Smooth muscle cell (in vitro differentiated cells): ENCODE measurements at regions not wholly inside any gene's neighbourhood (a gene's known extent, or its start where the extent isn't known, plus 50 kb on each side); places are given as distances from the start of the nearest gene placed in this dataset.

Experiments used
- DNase-seq: peaks from one replicate; lab custom pipeline; 2025; ENCODE audit not compliant: unreplicated experiment; lab: John Stamatoyannopoulos, UW
- H2AFZ ChIP-seq: fragments of 200-600 bp; sonication (generic); 2 replicates; pipeline ENCODE4 v1.6.0; 2016; ENCODE audit warnings: antibody characterized with exemption, low read depth, mild to moderate bottlenecking
- H3F3A ChIP-seq: fragments of 200-600 bp; sonication (generic); 2 replicates; pipeline ENCODE4 v1.6.0; 2017; ENCODE audit warnings: antibody characterized with exemption, low read depth
- H3K27ac ChIP-seq: fragments of 200-600 bp; sonication (generic); 2 replicates; pipeline ENCODE4 v1.5.1; 2016; ENCODE audit warnings: low read depth, mild to moderate bottlenecking
- H3K27me3 ChIP-seq: fragments of 200-600 bp; sonication (generic); 2 replicates; pipeline ENCODE4 v1.6.1; 2016; ENCODE audit warnings: low read depth, mild to moderate bottlenecking
- H3K36me3 ChIP-seq: fragments of 200-600 bp; sonication (generic); 2 replicates; pipeline ENCODE4 v1.5.1; 2016; ENCODE audit warnings: low read depth
- H3K4me1 ChIP-seq: fragments of 200-600 bp; sonication (generic); 2 replicates; pipeline ENCODE4 v1.5.1; 2016; ENCODE audit warnings: low read depth
- H3K4me2 ChIP-seq: fragments of 200-600 bp; sonication (generic); 2 replicates; pipeline ENCODE4 v1.6.0; 2016; ENCODE audit warnings: mild to moderate bottlenecking
- H3K4me3 ChIP-seq: fragments of 200-600 bp; sonication (generic); 2 replicates; pipeline ENCODE4 v1.5.1; 2016; ENCODE audit warnings: mild to moderate bottlenecking
- H3K79me2 ChIP-seq: fragments of 200-600 bp; sonication (generic); 2 replicates; pipeline ENCODE4 v1.6.0; 2016; ENCODE audit warnings: low read depth, mild to moderate bottlenecking
- H3K9ac ChIP-seq: fragments of 200-600 bp; sonication (generic); 2 replicates; pipeline ENCODE4 v1.6.0; 2016; ENCODE audit warnings: low read depth
- H3K9me3 ChIP-seq: fragments of 200-600 bp; sonication (generic); replicated peaks from 2 replicates; pipeline ENCODE4 v1.5.1; 2016; ENCODE audit warnings: low read depth
- H4K20me1 ChIP-seq: fragments of 200-600 bp; sonication (generic); 2 replicates; pipeline ENCODE4 v1.6.0; 2016; ENCODE audit warnings: low read depth
- CTCF ChIP-seq: fragments of 200-600 bp; sonication (generic); IDR thresholded peaks from 2 replicates; pipeline ENCODE4 v1.5.1; 2017; ENCODE audit warnings: borderline replicate concordance, mild to moderate bottlenecking, antibody characterized with exemption; ENCODE audit not compliant: insufficient read depth, poor library complexity, severe bottlenecking
- WGBS: methylation state at CpG from one replicate; pipeline ENCODE4 v1.1.7; 2016; ENCODE audit warnings: low lambda C conversion rate; 5-methylcytosine and 5-hydroxymethylcytosine counted together

GRCh38 chr13:103694471-103694870 lies 628.3 kb upstream of the SLC10A2 start:
- peaks cover 4% of the 10 kb centered on the region for H3K4me1 ChIP-seq
- H3K27ac ChIP-seq = no peak overlapping the region
- no peak overlapping the region for H3K4me2 ChIP-seq
- TF ChIP-seq CTCF = no peak
- WGBS = 88% methylated on average over 4 of the region's 4 CpGs
- no peaks in the 10 kb centered on the region for H3K27me3 ChIP-seq
- H3K36me3 ChIP-seq = no peaks in the 10 kb centered on the region
- no peaks in the 10 kb centered on the region for H4K20me1 ChIP-seq
- DNase-seq = no peak
- no peak overlapping the region for H3K9ac ChIP-seq
- H2AFZ ChIP-seq = no peak overlapping the region
- no peaks in the 10 kb centered on the region for H3K79me2 ChIP-seq
- H3K9me3 ChIP-seq = no peaks in the 10 kb centered on the region
- no peak overlapping the region for H3K4me3 ChIP-seq
- no peaks in the 10 kb centered on the region for H3F3A ChIP-seq

- Histone ChIP-seq H3F3A (no peaks in the 10 kb centered on the region), H2AFZ (no peak overlapping the region), H3K27ac (no peak overlapping the region), H3K4me2 (no peak overlapping the region), H3K79me2 (no peaks in the 10 kb centered on the region), H3K4me1 (peaks cover 4% of the 10 kb centered on the region), H4K20me1 (no peaks in the 10 kb centered on the region), H3K27me3 (no peaks in the 10 kb centered on the region), H3K4me3 (no peak overlapping the region), H3K9ac (no peak overlapping the region), H3K9me3 (no peaks in the 10 kb centered on the region), H3K36me3 (no peaks in the 10 kb centered on the region)
- no peak for TF ChIP-seq CTCF
- DNase-seq = no peak
- 53% methylated on average over 5 of the region's 5 CpGs for WGBS
These were observed 627.8 kb upstream of the SLC10A2 start for GRCh38 chr13:103694033-103694432.

GRCh38 chr13:103692442-103692841 lies 626.2 kb upstream of the SLC10A2 start:
- Histone ChIP-seq H3K79me2 (no peaks in the 10 kb centered on the region), H3K4me1 (peaks cover 4% of the 10 kb centered on the region), H3F3A (no peaks in the 10 kb centered on the region), H3K9ac (no peak overlapping the region), H4K20me1 (no peaks in the 10 kb centered on the region), H3K4me2 (no peak overlapping the region), H3K9me3 (no peaks in the 10 kb centered on the region), H3K4me3 (no peak overlapping the region), H2AFZ (no peak overlapping the region), H3K27ac (no peak overlapping the region), H3K27me3 (no peaks in the 10 kb centered on the region), H3K36me3 (no peaks in the 10 kb centered on the region)
- DNase-seq = no peak
- 93% methylated on average over 4 of the region's 4 CpGs for WGBS
- no peak for TF ChIP-seq CTCF

- Histone ChIP-seq H3K27me3 (no peaks in the 10 kb centered on the region), H3K9ac (no peak overlapping the region), H3K27ac (no peak overlapping the region), H3K4me1 (no peaks in the 10 kb centered on the region), H3K79me2 (no peaks in the 10 kb centered on the region), H4K20me1 (no peaks in the 10 kb centered on the region), H3K9me3 (no peaks in the 10 kb centered on the region), H3K36me3 (no peaks in the 10 kb centered on the region), H3F3A (no peaks in the 10 kb centered on the region), H3K4me3 (no peak overlapping the region), H2AFZ (no peak overlapping the region), H3K4me2 (no peak overlapping the region)
- DNase-seq = no peak
- no peak for TF ChIP-seq CTCF
These were observed 610.1 kb upstream of the SLC10A2 start for GRCh38 chr13:103676329-103676728.
